HG02642 (cell line): ENCODE measurements at regions not wholly inside any gene's neighbourhood (a gene's known extent, or its start where the extent isn't known, plus 50 kb on each side); places are given as distances from the start of the nearest gene placed in this dataset.
"Not testable (repeated sequence)": the region's sequence is repeated elsewhere in the genome, so short reads cannot be mapped to it uniquely, and the experiment has no call there.

Experiments used
- ATAC-seq: cut with Tn5 transposase; IDR thresholded peaks from one replicate; pipeline ENCODE4 v1.9.1; 2021; ENCODE audit warnings: mild to moderate bottlenecking; ENCODE audit not compliant: unreplicated experiment, poor library complexity

DNA sequence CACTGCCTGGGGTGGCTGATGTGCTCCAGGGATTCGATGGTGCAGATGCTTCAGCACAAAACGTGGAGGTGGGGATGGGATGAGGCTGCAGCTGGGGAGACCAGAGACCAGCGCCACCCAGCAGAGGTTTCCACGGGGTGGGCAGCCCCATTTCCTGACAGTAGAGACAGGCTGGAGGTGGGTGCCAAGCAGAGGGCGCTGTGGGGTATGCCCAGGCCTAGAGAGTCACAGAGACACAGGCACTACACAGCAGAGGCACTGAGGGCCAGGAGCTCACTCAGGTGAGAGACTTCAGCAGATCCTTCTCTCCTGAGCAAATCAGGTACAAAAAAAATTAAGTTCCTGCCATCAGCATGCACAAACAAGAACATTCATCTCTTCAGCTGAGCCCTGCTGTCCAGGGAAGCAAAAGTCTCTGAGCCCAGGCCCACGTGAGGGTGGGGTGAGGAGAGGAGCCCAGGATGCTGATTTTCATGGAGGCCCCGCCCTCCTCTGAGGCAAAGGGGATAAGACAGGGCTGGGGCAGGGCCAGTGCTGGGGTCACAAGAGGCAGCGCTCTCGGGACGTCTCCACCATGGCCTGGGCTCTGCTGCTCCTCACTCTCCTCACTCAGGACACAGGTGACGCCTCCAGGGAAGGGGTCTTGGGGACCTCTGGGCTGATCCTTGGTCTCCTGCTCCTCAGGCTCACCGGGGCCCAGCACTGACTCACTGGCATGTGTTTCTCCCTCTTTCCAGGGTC, 53.1 kb downstream of the GGTLC2 start:
- ATAC-seq, result no peak

DNA sequence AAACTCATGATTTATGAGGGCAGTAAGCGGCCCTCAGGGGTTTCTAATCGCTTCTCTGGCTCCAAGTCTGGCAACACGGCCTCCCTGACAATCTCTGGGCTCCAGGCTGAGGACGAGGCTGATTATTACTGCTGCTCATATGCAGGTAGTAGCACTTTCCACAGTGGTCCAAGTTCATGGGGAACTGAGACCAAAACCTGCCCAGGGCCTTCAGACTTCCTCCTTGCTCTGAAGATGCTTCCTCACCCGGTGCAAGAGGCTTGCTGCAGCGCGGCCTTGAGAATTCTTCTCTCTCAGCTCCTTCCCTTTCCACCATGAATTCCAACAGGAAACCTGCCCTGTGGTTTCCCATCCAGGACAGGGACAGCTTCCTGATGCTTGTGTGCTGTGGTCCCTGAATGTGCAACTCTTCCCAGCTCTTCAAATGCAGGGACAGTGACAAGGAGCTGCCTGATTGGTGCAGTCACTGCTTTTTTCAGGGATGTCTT, 53.9 kb downstream of the GGTLC2 start:
- ATAC-seq, result no peak

DNA sequence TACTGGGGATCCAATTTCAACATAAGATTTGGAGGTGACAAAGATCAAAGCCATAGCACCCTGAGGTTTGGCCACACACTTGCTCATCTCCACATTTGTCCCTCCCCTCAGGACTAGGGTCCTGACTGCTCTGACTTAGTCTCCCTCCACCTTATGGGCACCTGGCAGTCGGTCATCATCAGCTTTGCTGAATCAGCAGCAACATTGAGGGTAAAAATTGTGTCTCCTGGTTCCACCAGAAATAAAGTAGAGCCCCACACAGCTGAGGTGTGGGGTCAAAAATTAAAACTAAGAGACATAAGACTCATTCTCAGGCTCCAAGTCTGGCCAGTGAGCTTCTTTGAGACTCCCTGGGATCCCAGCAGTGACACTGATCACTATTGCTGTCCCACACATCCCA, 56.2 kb downstream of the GGTLC2 start:
- no peak for ATAC-seq

DNA sequence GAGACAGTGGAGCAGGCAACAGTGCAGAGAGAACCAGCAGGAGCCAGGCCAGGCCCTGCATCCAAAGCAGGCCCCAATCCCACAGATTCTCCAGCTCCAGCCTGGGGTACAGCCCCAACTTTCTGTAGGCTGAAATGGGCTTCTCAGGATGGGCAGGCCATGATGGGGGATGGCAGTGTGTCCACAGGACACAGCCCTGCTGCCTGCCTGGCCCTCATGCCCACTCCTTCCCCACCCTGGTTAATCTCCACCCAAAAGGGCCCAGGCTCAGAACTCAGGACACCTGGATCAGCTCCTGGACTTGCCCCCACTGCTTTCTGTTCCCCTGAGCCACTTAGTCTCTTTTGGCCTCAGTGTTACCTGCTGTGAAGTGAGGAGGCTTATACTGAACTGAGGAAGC, 57.1 kb downstream of the GGTLC2 start:
- not testable (repeated sequence) for ATAC-seq

GRCh38 chr22:22702237-22703202, 58.1 kb downstream of the GGTLC2 start:
- no peak for ATAC-seq

DNA sequence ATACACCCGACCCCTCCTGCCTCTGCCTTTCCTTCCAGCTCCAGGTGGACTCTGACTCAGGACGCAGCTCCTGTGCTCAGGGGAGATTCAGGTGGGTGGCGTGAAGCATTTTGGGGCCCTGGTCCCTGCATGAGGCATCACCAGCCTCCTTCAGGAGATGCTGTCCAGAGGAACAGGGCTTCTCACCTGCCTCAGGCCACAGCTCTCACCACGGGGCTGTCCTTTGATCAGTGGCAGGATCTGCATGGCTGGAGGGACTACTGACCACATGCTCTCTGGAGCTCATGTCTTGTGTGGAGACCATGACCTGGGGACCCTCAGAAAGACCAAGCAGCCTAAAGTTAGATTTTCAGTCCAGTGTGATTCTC, 58.8 kb downstream of the GGTLC2 start:
- ATAC-seq, result no peak

- ATAC-seq, result no peak
Measured at GRCh38 chr22:22703715-22704114, 59.3 kb downstream of the GGTLC2 start.

- ATAC-seq, result no peak
Measured at GRCh38 chr22:22704156-22704946, 59.9 kb downstream of the GGTLC2 start.

DNA sequence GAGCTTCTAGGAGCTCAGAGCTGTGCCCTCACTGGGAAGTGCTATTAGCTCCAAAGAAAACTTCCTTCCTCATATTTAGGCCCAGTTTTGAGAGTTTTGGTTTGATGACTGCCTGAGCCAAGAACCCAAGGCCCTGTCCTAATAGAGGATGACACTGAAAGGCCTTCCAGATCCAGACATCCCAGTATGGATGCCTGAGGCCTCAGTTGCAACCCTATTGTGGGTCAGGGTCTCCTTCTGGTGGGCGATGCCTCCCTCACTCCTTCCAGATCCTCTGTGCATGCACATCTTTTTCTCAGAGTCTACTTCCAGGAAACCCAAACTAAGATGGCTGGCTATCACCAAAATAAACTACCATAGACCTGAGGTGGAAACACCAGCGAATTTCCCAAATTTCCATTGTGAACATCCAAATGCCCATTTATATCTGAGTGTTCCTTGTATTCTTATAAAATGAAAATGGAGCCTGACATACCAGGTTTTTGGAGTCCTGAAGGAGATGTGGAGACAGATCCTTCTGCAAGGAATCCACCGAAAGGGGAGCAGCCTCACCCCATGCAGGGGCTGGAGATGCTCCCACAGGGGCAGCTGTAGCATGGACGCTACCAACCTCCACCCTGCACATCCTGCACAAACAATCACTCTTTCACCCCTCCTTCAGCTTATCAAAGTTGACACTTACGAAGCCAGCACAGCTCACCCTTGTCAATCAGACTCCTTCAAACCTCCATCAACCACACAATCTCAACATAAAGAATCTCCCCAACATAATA, 61.1 kb downstream of the GGTLC2 start:
- ATAC-seq, result no peak

GRCh38 chr22:22706253-22706915, 62.0 kb downstream of the GGTLC2 start:
- ATAC-seq, result no peak

- no peak for ATAC-seq
Measured at GRCh38 chr22:22709719-22710445, 65.5 kb downstream of the GGTLC2 start.

GRCh38 chr22:22710719-22711531, 66.5 kb downstream of the GGTLC2 start:
- ATAC-seq, result no peak

DNA sequence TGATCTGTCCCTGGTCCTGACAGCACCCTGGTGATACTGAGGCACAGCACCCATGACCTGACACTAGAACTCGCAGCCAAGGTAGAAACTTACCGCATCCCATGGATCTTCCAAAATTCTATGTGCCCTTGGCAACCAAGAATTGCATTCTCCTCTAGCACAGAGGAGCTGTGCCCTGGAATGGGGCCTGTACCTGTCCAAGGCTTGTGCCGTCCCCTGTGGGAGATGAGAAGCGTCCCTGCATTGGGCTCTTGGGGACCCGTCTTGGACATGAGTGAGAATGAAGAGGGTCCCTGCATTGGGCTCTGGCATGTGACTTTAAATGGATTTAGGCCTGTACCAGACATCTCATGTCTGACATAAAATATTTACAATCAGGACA, 67.1 kb downstream of the GGTLC2 start:
- no peak for ATAC-seq

- ATAC-seq, result peak; percentile 50
Measured at GRCh38 chr22:22712092-22712658, 67.8 kb downstream of the GGTLC2 start.

GRCh38 chr22:22712666-22713365, 68.4 kb downstream of the GGTLC2 start:
- peak; percentile 16 for ATAC-seq

DNA sequence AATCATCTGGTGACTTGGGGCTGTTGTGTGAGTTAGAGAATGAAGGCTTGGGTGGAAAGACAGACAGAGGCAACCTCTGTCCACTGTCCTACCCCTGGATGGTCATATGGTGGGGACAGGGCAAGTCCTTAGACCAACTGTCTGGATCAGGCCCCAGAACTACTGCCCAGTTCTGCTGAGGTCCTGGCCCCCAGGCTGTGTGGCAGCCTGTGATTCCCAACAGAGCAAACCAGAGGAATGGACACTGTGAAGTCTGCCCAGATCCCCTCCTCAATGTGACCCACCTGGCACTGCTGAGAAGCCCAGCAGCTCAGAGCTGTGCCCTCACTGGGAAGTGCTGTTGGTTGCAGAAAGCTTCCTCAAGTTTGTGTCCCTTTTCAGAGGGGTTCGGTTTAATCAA, 69.0 kb downstream of the GGTLC2 start:
- ATAC-seq, result no peak
